Stimulated activated naive CD8-positive, alpha-beta T cell treated with anti-CD3 and anti-CD28 coated beads, Interleukin-15, amount 100 ng/mL, for 72 hours (primary cell): ENCODE measurements at regions not wholly inside any gene's neighbourhood (a gene's known extent, or its start where the extent isn't known, plus 50 kb on each side); places are given as distances from the start of the nearest gene placed in this dataset.

Experiments used
- ATAC-seq: fragments of 150-1000 bp; cut with Tn5 transposase; 2 replicates; pipeline ENCODE4 v1.10.0; 2021; ENCODE audit warnings: mild to moderate bottlenecking, moderate library complexity
- DNase-seq, 2 donors: peaks; one replicate each; pipeline ENCODE4 v3.0.0; 2021 to 2022
- H3K27ac Mint-ChIP-seq, 2 donors: one replicate each; pipeline ENCODE4 v1.8.0; 2022; ENCODE audit warnings: mild to moderate bottlenecking in 2 of 2, mixed read lengths in 2 of 2, moderate library complexity in 2 of 2
- H3K27me3 Mint-ChIP-seq: one replicate; pipeline ENCODE4 v1.8.0; 2022; ENCODE audit warnings: mixed read lengths
- H3K4me1 Mint-ChIP-seq: one replicate; pipeline ENCODE4 v1.8.0; 2022; ENCODE audit warnings: mild to moderate bottlenecking, mixed read lengths
- H3K4me3 Mint-ChIP-seq, 2 donors: one replicate each; pipeline ENCODE4 v1.8.0; 2022; ENCODE audit warnings: mild to moderate bottlenecking in 2 of 2, mixed read lengths in 2 of 2, moderate library complexity in 1 of 2
- H3K9me3 Mint-ChIP-seq, 2 donors: one replicate each; pipeline ENCODE4 v1.8.0; 2022; ENCODE audit warnings: mixed read lengths in 2 of 2

DNA sequence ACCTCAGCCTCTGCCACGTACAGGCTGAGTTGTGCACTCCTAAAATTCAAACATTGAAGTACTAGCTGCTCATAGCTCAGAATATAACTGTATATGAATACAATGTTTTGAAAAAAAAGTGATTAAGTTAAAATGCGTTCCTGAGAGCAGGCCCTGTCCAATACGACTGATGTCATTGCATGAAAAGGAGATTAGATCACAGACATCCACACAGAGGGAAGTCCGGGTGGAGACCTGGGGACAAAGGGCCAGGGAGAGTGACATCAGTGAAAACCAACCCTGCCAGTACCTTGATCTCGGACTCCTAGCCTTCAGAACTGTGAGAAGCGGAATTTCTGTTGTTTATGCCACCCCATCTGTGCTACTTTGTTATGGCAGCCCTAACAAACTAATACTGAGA lies 311.4 kb upstream of the NR2F2 start:
- no peak for DNase-seq
- Mint-ChIP-seq H3K27me3 (peaks cover 21% of the 10 kb centered on the region), H3K4me3 (no peak overlapping the region), H3K9me3 (no peaks in the 10 kb centered on the region), H3K4me1 (no peaks in the 10 kb centered on the region), H3K27ac (no peak overlapping the region)
- no peak for ATAC-seq

DNA sequence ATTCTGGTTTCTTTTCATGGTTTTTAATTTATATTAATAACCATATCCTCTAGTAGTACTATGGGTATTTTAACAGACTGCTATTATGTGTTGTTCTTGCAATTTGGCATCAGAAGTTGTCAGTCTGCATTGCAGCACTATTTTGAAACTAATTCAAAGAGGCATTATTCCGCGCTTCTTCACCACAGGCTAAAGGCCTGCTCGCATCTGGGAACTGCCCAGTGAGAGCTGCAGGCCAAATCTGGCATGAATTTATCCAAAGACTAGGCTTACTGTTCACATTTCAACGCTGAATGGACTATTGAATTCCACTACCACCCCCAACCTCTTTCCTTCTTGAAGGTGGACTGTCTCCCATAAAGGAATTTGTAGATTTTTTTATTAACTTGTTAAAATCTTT lies 310.4 kb upstream of the NR2F2 start:
- Mint-ChIP-seq H3K4me1 (no peaks in the 10 kb centered on the region), H3K27me3 (peaks cover 18% of the 10 kb centered on the region)
- ATAC-seq, result no peak

DNA sequence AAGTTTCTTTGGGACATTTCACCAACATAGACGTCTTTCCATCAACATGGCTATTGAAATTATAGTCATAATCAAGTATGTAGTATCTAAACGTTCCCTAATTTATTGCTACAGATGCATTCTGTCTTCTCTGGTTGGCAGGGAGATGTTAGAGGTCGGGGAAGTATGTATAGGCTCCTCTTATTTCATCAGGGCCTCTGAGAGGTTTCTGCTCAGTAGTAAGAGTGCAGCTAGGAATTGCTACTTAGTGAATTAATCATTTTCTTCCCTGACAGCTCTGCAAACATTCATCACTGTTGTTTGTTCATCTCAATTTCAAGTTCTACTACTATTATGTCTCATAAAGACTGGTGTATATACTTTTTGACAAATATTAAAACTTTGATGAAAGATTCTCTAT lies 309.7 kb upstream of the NR2F2 start:
- Mint-ChIP-seq H3K9me3 (no peaks in the 10 kb centered on the region), H3K27me3 (peaks cover 11% of the 10 kb centered on the region)
- no peak for ATAC-seq

More for the DNA sequence above, 310.4 kb upstream of the NR2F2 start:
- no peak overlapping the region for H3K4me3 Mint-ChIP-seq
- no peak overlapping the region for H3K27ac Mint-ChIP-seq
- no peaks in the 10 kb centered on the region for H3K9me3 Mint-ChIP-seq
- DNase-seq, result no peak

DNA sequence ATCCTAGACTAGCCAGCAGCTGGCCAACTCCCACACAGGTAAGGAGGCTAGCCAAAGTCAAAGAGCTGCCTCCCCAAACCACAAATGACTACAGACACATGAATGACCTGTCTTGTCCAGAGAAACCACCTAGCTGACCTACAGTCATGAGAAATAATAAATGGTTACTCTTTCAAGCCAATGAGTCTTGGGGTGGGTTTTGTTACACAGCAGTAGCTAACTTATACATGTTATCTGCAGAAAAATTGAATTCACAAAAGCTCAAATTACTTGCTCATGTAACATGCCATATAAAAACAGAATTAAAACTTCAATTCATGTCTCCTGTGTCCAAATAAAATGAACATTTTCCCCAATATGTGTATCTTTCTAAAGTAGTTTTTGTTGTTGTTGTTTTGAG lies 307.4 kb upstream of the NR2F2 start:
- Mint-ChIP-seq H3K4me3 (no peak overlapping the region), H3K27ac (no peak overlapping the region), H3K27me3 (peaks cover 7% of the 10 kb centered on the region), H3K9me3 (no peaks in the 10 kb centered on the region), H3K4me1 (no peaks in the 10 kb centered on the region)
- ATAC-seq (no peak), DNase-seq (no peak)

More for the DNA sequence above, 309.7 kb upstream of the NR2F2 start:
- no peak for DNase-seq
- Mint-ChIP-seq H3K27ac (no peak overlapping the region), H3K4me1 (no peaks in the 10 kb centered on the region), H3K4me3 (no peak overlapping the region)

DNA sequence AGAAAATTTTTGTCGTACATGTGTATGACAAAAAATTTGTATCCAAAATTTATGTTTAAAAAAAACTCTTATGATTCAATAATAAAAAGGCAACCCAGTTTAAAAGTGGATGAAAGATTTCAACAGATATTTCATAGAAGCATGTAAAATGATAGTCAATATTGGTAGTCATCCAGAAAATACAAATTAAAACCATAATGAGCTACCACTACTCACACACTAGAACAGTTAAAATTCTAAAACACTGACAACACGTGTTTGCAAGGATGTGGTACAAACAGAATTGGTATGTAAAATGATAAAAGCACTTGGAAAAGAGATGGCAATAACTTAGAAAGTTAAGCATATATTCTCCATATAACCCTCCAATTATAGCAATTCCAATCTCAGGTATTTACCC lies 303.0 kb upstream of the NR2F2 start:
- Mint-ChIP-seq H3K9me3 (no peaks in the 10 kb centered on the region), H3K27ac (no peak overlapping the region), H3K4me1 (no peaks in the 10 kb centered on the region), H3K4me3 (no peak overlapping the region), H3K27me3 (peaks cover 9% of the 10 kb centered on the region)
- ATAC-seq (no peak), DNase-seq (no peak)

DNA sequence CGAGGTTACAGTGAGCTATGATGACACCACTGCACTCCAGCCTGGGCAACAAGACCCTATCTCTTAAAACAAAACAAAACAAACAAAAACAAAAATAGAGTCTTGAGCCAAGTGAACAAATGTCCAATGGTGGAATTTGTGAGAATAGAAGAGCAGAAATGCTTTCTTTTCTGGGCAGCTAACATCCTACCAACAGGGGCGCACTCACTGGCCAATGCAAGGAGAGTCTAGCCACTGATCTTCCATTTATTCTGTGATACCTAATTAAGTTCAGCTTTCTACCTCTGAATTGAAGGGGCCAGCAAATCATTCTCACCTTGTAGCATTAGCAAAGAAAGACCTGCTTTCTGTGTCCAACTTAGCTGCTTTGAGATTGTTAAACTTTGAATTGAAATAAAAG lies 301.9 kb upstream of the NR2F2 start:
- ATAC-seq (no peak), DNase-seq (no peak)
- Mint-ChIP-seq H3K4me1 (no peaks in the 10 kb centered on the region), H3K27me3 (peaks cover 10% of the 10 kb centered on the region), H3K4me3 (no peak overlapping the region), H3K27ac (no peak overlapping the region), H3K9me3 (no peaks in the 10 kb centered on the region)

DNA sequence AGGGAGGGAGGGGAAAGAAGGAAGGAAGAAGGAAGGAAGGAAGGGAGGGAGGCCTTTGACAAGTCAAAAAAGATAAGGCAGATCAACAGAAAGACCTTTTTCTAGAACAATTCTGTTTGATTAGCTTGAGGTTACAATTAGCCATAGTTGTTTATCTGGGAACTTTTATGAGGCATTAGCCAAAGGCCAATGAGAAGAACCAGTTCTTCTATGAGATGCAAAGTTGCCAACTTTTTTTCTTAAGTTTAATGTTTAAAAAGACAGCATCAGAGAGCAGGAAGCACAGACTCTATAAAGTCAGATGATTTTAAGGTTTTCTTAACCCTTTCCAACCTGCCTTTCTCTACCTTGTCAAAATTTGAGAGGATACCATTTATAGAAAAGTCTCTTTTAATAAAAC lies 301.3 kb upstream of the NR2F2 start:
- Mint-ChIP-seq H3K4me1 (no peaks in the 10 kb centered on the region), H3K9me3 (no peaks in the 10 kb centered on the region), H3K4me3 (no peak overlapping the region), H3K27ac (no peak overlapping the region), H3K27me3 (peaks cover 10% of the 10 kb centered on the region)
- ATAC-seq, result no peak
- no peak for DNase-seq

DNA sequence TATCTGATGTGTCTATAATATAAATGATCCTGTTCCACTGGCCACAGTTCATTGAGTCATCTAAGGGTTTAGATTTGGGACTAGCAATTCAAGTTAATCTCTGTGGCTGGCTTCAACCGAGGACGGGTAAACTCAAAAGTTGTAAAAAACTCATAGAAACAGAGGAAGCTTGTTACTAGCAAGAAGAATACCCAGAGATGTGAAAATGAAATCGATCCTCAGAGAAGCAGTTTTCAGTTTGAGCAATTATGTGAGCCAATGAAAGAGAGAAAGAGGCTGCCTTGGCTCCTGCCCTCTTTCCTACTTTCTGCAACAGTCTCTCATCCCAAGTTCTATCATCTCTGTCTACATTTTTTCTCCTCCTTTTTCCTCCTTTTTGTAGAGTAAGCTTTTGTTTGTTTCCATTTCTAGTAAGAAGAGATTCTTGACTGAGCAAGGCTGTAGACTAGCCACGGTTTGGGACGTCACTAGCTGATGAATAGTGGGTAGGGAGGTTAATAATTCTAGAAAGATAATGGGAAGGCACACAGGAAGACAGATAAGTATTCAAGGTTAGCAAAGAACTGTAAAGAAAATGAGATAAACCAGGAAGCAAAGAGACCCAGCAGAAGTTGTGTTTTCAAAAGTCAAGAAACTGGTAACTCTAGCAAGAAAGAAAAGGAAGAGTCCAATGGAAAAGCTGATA lies 298.9 kb upstream of the NR2F2 start:
- ATAC-seq (no peak), DNase-seq (no peak)
- Mint-ChIP-seq H3K4me1 (peaks cover under 1% of the 10 kb centered on the region), H3K4me3 (no peak overlapping the region), H3K27me3 (peaks cover 32% of the 10 kb centered on the region), H3K9me3 (peaks cover 0 to 6% of the 10 kb centered on the region in 2 donors), H3K27ac (no peak overlapping the region)

DNA sequence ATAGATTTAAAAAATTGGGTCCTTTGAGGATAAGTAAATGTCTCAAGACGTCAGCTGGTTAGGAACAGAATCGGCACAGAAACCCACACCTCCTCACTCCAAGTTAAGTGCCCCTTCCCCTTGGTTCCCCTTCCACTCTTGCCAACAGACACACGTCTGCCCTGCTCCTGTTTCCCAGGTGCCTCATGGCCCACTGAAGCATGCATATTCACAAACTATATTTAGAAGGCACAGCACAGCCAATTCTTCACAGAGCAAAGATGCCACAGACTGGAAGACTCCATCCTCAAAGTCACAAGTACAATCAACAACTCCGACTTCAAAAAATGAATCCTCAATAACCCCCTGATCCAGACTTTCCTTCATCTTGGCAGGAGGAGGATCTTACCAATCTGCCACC lies 295.4 kb upstream of the NR2F2 start:
- Mint-ChIP-seq H3K27me3 (peaks cover 66% of the 10 kb centered on the region), H3K27ac (no peak overlapping the region), H3K4me3 (no peak overlapping the region), H3K4me1 (peaks cover 13% of the 10 kb centered on the region), H3K9me3 (peaks cover 0 to 6% of the 10 kb centered on the region in 2 donors)
- no peak for ATAC-seq
- DNase-seq, result no peak

DNA sequence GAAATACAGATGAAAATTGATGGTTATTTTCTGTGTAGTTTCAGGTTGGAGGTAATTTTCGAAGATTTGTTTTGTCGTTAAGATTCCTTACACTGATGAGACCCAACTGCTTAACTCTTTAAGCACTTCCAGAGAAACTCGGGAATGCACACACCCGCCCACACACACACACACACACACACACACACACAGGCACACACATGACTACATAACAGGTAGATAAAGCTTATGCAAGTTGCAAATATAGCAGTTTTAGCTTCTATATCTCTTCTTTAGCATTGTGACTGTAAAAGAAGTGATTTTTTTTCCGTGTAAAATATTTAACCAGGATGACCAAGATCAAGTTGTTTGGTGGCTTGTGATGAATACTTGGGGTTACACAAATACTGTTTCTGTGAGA lies 294.9 kb upstream of the NR2F2 start:
- Mint-ChIP-seq H3K4me3 (no peak overlapping the region), H3K9me3 (peaks cover 0 to 6% of the 10 kb centered on the region in 2 donors), H3K4me1 (peaks cover 13% of the 10 kb centered on the region), H3K27me3 (peaks cover 72% of the 10 kb centered on the region), H3K27ac (no peak overlapping the region)
- ATAC-seq, result no peak
- DNase-seq, result no peak

DNA sequence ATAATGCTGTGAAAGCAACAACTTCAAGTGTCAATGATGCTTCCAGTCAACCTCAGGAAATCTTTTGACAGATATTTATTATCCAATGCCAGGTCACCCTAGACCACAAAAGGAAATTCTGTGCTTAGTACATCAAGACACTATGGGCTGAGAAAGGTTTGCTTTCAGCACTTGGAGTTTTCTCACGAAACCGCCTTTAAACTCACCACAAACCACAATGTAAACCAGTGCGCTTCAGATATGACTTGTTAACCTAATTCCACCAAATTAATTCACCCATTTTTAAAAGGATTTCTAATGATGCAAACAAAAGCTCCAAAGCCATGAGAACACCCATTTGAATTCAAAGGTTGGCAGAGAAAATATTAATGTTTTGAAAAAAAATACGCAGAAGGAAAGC lies 292.9 kb upstream of the NR2F2 start:
- peaks cover 13% of the 10 kb centered on the region for H3K4me1 Mint-ChIP-seq
- H3K4me3 Mint-ChIP-seq, result no peak overlapping the region
- H3K27ac Mint-ChIP-seq, result no peak overlapping the region
- DNase-seq, result no peak
- H3K27me3 Mint-ChIP-seq, result peaks cover 81% of the 10 kb centered on the region
- peak; percentile 52 for ATAC-seq
- H3K9me3 Mint-ChIP-seq, result peaks cover 0 to 6% of the 10 kb centered on the region in 2 donors

DNA sequence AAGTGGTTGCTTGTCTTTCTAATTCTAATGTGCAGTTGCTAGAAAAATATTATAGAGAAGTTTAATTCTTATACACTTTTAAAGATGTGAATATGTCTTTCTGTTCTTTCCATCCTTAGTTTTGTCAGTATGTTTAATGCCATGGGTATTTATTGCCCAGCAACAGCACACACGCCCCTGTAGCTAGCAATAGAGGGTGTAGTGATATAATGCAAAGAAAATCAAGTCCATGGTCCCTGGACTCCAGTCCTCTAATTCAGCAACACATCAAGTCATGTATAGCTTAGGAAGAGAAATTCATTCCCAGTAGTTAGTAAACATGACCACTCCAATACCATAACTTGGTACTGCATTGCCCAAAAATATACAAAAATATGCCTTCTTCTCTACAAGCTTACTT lies 292.4 kb upstream of the NR2F2 start:
- Mint-ChIP-seq H3K27ac (no peak overlapping the region), H3K4me1 (peaks cover 13% of the 10 kb centered on the region), H3K9me3 (peaks cover 0 to 6% of the 10 kb centered on the region in 2 donors), H3K4me3 (no peak overlapping the region), H3K27me3 (peaks cover 85% of the 10 kb centered on the region)
- no peak for ATAC-seq
- no peak for DNase-seq

DNA sequence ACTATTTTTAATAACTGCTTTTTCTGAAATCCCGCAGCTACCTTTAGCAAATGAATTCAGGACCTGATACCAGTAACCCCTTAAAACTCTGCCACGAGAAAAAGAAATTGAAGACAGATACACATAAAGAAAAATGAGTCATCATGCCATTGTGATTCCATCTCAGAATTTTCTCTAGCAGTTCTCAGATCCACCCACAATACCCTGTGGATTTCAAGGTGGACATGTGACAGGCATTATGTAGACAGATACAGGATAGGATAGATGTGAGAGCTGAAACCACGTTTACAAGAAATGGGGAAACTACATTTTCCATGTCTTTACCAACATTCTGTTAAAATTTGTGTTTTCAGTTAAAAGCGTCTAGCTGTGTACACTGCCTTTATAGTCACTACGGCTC lies 291.9 kb upstream of the NR2F2 start:
- H3K4me3 Mint-ChIP-seq, result no peak overlapping the region
- ATAC-seq (no peak), DNase-seq (no peak)
- no peak overlapping the region for H3K27ac Mint-ChIP-seq
- peaks cover 0 to 6% of the 10 kb centered on the region in 2 donors for H3K9me3 Mint-ChIP-seq
- peaks cover 13% of the 10 kb centered on the region for H3K4me1 Mint-ChIP-seq
- H3K27me3 Mint-ChIP-seq, result peaks cover 91% of the 10 kb centered on the region

DNA sequence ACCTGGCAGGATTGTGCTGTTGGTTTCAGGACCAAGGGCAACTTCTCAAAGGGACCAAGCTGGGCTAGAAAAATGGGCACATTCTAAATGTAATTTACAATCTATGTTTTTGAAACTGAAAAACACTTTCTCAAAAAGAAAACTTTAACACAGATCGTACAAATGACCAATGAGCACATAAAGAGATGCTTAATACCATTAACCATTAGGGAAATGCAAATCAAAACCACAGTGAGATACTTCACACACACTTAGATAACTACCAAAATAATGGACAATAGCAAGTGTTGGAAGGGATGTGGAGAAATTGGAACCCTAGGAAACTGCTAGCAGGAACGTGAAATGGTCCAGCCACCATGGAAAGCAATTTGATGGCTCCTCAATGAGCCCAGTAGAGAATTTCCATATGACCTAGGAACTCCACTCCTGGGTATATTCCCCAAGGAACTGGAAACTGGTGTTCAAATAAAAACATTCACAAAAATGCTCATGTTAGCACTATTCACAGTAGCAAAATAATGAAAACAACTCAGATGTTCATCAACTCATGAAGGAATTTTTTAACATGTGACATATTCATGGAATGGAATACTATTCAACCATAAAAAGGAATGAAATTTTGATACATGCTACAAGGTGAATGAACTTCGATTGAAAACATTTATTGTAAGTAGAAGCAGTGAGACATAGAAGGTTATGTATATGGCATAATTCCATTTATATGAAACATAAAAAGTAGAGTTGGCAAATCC lies 288.3 kb upstream of the NR2F2 start:
- DNase-seq, result no peak
- peaks cover 81% of the 10 kb centered on the region for H3K27me3 Mint-ChIP-seq
- ATAC-seq, result no peak
- no peaks in the 10 kb centered on the region for H3K9me3 Mint-ChIP-seq
- no peak overlapping the region for H3K27ac Mint-ChIP-seq
- H3K4me1 Mint-ChIP-seq, result peaks cover 7% of the 10 kb centered on the region
- H3K4me3 Mint-ChIP-seq, result no peak overlapping the region

DNA sequence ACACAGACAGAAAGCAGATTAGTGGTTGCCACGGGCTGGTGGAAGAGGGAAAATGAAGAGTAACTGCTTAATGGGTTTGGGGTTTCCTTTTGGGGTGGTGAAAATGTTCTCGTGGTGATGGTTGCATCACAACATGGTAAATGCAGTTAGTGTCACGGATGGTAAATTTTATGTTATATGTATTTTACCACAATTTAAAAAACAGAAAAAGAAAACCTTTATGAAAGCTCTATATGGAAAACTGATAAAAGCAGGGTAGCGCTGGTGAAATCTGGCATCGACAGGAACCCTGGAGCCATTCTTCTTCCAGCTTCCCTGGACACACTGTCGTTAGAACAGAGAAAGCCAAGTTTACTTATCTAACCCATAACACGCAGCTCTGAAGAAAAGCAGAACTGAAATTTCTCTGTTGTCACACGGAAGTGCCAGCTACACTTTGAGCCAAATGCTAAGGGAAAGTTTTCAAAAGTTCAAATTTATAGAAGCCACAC lies 287.7 kb upstream of the NR2F2 start:
- Mint-ChIP-seq H3K4me3 (no peak overlapping the region), H3K27me3 (peaks cover 75% of the 10 kb centered on the region), H3K27ac (no peak overlapping the region), H3K4me1 (peaks cover under 1% of the 10 kb centered on the region), H3K9me3 (no peaks in the 10 kb centered on the region)
- no peak for DNase-seq
- no peak for ATAC-seq

DNA sequence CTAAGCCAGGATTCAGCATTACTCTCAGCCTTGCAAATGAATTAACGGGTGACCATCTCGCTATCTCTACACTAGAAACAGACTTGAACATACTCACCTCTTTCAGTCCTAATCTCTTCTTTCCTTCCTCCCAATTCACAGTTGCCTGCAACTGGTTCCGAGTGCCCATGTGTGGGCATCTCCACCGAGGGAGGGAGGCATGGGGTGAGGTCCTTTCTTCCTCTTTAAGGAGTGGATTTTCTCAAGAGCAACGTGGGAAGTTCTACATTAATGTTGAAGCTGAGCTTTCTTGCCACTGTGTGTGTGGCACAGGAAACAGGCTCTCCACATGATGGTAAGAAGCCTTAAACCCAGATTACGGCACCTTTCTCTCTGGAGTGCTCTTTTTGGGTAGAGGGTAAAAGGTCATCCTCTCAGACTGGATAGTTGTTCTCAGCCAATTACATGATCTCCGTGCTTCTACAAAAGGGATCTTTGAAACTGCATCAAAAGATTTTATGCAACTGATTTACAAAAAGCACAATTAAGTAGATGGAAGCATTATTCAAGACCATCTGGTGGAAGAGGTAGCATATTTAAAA lies 286.8 kb upstream of the NR2F2 start:
- Mint-ChIP-seq H3K4me3 (no peak overlapping the region), H3K27me3 (peaks cover 71% of the 10 kb centered on the region), H3K9me3 (no peaks in the 10 kb centered on the region), H3K27ac (no peak overlapping the region), H3K4me1 (no peaks in the 10 kb centered on the region)
- DNase-seq (no peak), ATAC-seq (no peak)
